ENCODE measurements at regions not wholly inside any gene's neighbourhood (a gene's known extent, or its start where the extent isn't known, plus 50 kb on each side); places are given as distances from the start of the nearest gene placed in this dataset.
"Not testable (repeated sequence)": the region's sequence is repeated elsewhere in the genome, so short reads cannot be mapped to it uniquely, and the experiment has no call there.

GRCh38 chr12:60501124-60501729, 905.4 kb downstream of the SLC16A7 start:
- DNase-seq (ENCODE audit: low read depth): peak; percentile 20

- no peak for DNase-seq (ENCODE audit: low read depth)
Observed at GRCh38 chr12:60522684-60523400, 927.0 kb downstream of the SLC16A7 start.

- DNase-seq (ENCODE audit: low read depth): no peak
Observed at GRCh38 chr12:60529261-60529660, 933.4 kb downstream of the SLC16A7 start.

- no peak for DNase-seq (ENCODE audit: low read depth)
Observed at GRCh38 chr12:60529723-60530122, 933.9 kb downstream of the SLC16A7 start.

GRCh38 chr12:60535363-60535762, 939.5 kb downstream of the SLC16A7 start:
- DNase-seq (ENCODE audit: low read depth): no peak

GRCh38 chr12:60539592-60539991, 943.8 kb downstream of the SLC16A7 start:
- DNase-seq (ENCODE audit: low read depth): peak; percentile 68

- DNase-seq (ENCODE audit: low read depth): no peak
Observed at GRCh38 chr12:60568914-60569313, 973.1 kb downstream of the SLC16A7 start.

GRCh38 chr12:60577607-60578006, 981.8 kb downstream of the SLC16A7 start:
- DNase-seq (ENCODE audit: low read depth): no peak

- DNase-seq (ENCODE audit: low read depth): not testable (repeated sequence)
Observed at GRCh38 chr12:60587664-60588063, 991.8 kb downstream of the SLC16A7 start.

- DNase-seq (ENCODE audit: low read depth): no peak
Observed at GRCh38 chr12:60594035-60594711, 998.3 kb downstream of the SLC16A7 start.

GRCh38 chr12:60602601-60603000, 1006.8 kb downstream of the SLC16A7 start:
- DNase-seq (ENCODE audit: low read depth): no peak

- DNase-seq (ENCODE audit: low read depth): not testable (repeated sequence)
Observed at GRCh38 chr12:60603475-60603874, 1007.6 kb downstream of the SLC16A7 start.

GRCh38 chr12:60616400-60616799, 1020.6 kb downstream of the SLC16A7 start:
- no peak for DNase-seq (ENCODE audit: low read depth)

- no peak for DNase-seq (ENCODE audit: low read depth)
Observed at GRCh38 chr12:60630796-60631195, 1035.0 kb downstream of the SLC16A7 start.

- DNase-seq (ENCODE audit: low read depth): no peak
Observed at GRCh38 chr12:60644076-60644475, 1048.2 kb downstream of the SLC16A7 start.

- no peak for DNase-seq (ENCODE audit: low read depth)
Observed at GRCh38 chr12:60666895-60667294, 1071.1 kb downstream of the SLC16A7 start.

GRCh38 chr12:60672949-60673348, 1077.1 kb downstream of the SLC16A7 start:
- DNase-seq (ENCODE audit: low read depth): no peak

- no peak for DNase-seq (ENCODE audit: low read depth)
Observed at GRCh38 chr12:60684988-60685655, 1089.3 kb downstream of the SLC16A7 start.

GRCh38 chr12:60689137-60689536, 1093.3 kb downstream of the SLC16A7 start:
- DNase-seq (ENCODE audit: low read depth): no peak

GRCh38 chr12:60693019-60693626, 1097.3 kb downstream of the SLC16A7 start:
- DNase-seq (ENCODE audit: low read depth): no peak

GRCh38 chr12:60704171-60704914, 1108.5 kb downstream of the SLC16A7 start:
- no peak for DNase-seq (ENCODE audit: low read depth)

GRCh38 chr12:60710246-60710645, 1114.4 kb downstream of the SLC16A7 start:
- no peak for DNase-seq (ENCODE audit: low read depth)

All from amniotic epithelial cell (primary cell).